ENCODE measurements at regions not wholly inside any gene's neighbourhood (a gene's known extent, or its start where the extent isn't known, plus 50 kb on each side); places are given as distances from the start of the nearest gene placed in this dataset.
"Not testable (repeated sequence)": the region's sequence is repeated elsewhere in the genome, so short reads cannot be mapped to it uniquely, and the experiment has no call there.

- DNase-seq = no peak
These were observed 489.5 kb downstream of the IRS1 start for GRCh38 chr2:226310146-226310545.

GRCh38 chr2:226308986-226309385, 490.6 kb downstream of the IRS1 start:
- DNase-seq = no peak

GRCh38 chr2:226308323-226308680, 491.3 kb downstream of the IRS1 start:
- DNase-seq = no peak

GRCh38 chr2:226307487-226308322, 491.9 kb downstream of the IRS1 start:
- no peak for DNase-seq

- no peak for DNase-seq
These were observed 492.7 kb downstream of the IRS1 start for GRCh38 chr2:226306969-226307368.

GRCh38 chr2:226304308-226304707, 495.3 kb downstream of the IRS1 start:
- DNase-seq = no peak

GRCh38 chr2:226303707-226304106, 495.9 kb downstream of the IRS1 start:
- DNase-seq = no peak

- DNase-seq = no peak
These were observed 499.3 kb downstream of the IRS1 start for GRCh38 chr2:226300196-226300886.

GRCh38 chr2:226299771-226300170, 499.8 kb downstream of the IRS1 start:
- DNase-seq = no peak

GRCh38 chr2:226295681-226296080, 503.9 kb downstream of the IRS1 start:
- DNase-seq = no peak

- no peak for DNase-seq
These were observed 504.5 kb downstream of the IRS1 start for GRCh38 chr2:226295123-226295522.

GRCh38 chr2:226291281-226291680, 508.3 kb downstream of the IRS1 start:
- DNase-seq = not testable (repeated sequence)

- DNase-seq = no peak
These were observed 512.7 kb downstream of the IRS1 start for GRCh38 chr2:226286916-226287315.

GRCh38 chr2:226283796-226284195, 515.8 kb downstream of the IRS1 start:
- DNase-seq = no peak

- DNase-seq = no peak
These were observed 517.5 kb downstream of the IRS1 start for GRCh38 chr2:226282151-226282550.

GRCh38 chr2:226280136-226280535, 519.5 kb downstream of the IRS1 start:
- DNase-seq = not testable (repeated sequence)

GRCh38 chr2:226275215-226275614, 524.4 kb downstream of the IRS1 start:
- DNase-seq = no peak

GRCh38 chr2:226274143-226274542, 525.5 kb downstream of the IRS1 start:
- no peak for DNase-seq

GRCh38 chr2:226273440-226273839, 526.2 kb downstream of the IRS1 start:
- no peak for DNase-seq

- DNase-seq = no peak
These were observed 527.2 kb downstream of the IRS1 start for GRCh38 chr2:226272435-226272834.

GRCh38 chr2:226270285-226271058, 529.1 kb downstream of the IRS1 start:
- no peak for DNase-seq

- no peak for DNase-seq
These were observed 531.9 kb downstream of the IRS1 start for GRCh38 chr2:226267516-226268289.

All from DMS79 (cell line).